WTC11 (cell line): ENCODE measurements at regions not wholly inside any gene's neighbourhood (a gene's known extent, or its start where the extent isn't known, plus 50 kb on each side); places are given as distances from the start of the nearest gene placed in this dataset.

Experiments used
- ATAC-seq: fragments of 200-7000 bp; cut with Tn5 transposase; 2 replicates; pipeline ENCODE4 v1.10.0; 2021; ENCODE audit warnings: mild to moderate bottlenecking, moderate library complexity
- CTCF ChIA-PET: fragments of 300-600 bp; sonication (Branson Sonifier 250); formaldehyde crosslinking; loops from one replicate; lab custom pipeline; 2021; ENCODE audit warnings: antibody characterized with exemption; lab: Charles Lee
- POLR2A ChIA-PET: fragments of 350-600 bp; sonication (Branson Sonifier 250); formaldehyde crosslinking; loops from one replicate; lab custom pipeline; 2021; ENCODE audit warnings: antibody characterized with exemption; lab: Charles Lee
- DNase-seq: peaks from one replicate; pipeline ENCODE4 v3.0.0; 2021; ENCODE audit warnings: low spot score
- H3K27ac Mint-ChIP-seq: 2 replicates; pipeline ENCODE4 v1.8.0; 2021; ENCODE audit warnings: mixed read lengths
- H3K27me3 Mint-ChIP-seq: 2 replicates; pipeline ENCODE4 v1.8.0; 2021; ENCODE audit warnings: low read depth, mild to moderate bottlenecking, moderate library complexity, mixed read lengths
- H3K36me3 Mint-ChIP-seq: 2 replicates; pipeline ENCODE4 v1.8.0; 2021; ENCODE audit warnings: mixed read lengths
- H3K4me1 Mint-ChIP-seq: 2 replicates; pipeline ENCODE4 v1.8.0; 2022; ENCODE audit warnings: mixed read lengths
- H3K4me3 Mint-ChIP-seq: 2 replicates; pipeline ENCODE4 v1.8.0; 2021; ENCODE audit warnings: mild to moderate bottlenecking, moderate library complexity, mixed read lengths
- H3K9me3 Mint-ChIP-seq: 2 replicates; pipeline ENCODE4 v1.8.0; 2021; ENCODE audit warnings: mixed read lengths
- ATF2 ChIP-seq: sonication (generic); formaldehyde crosslinking; IDR thresholded peaks from 2 replicates; pipeline ENCODE4 v1.8.1; 2022; ENCODE audit warnings: low read depth, missing genetic modification reagents, borderline replicate concordance
- ATF3 ChIP-seq: sonication (generic); formaldehyde crosslinking; conservative IDR thresholded peaks from 2 replicates; pipeline ENCODE4 v1.8.1; 2022; ENCODE audit warnings: mild to moderate bottlenecking, missing genetic modification reagents
- CBFB ChIP-seq: sonication (generic); formaldehyde crosslinking; IDR thresholded peaks from 2 replicates; pipeline ENCODE4 v1.8.1; 2022; ENCODE audit warnings: mild to moderate bottlenecking, low read depth, missing genetic modification reagents
- CREM ChIP-seq: sonication (generic); formaldehyde crosslinking; IDR thresholded peaks from 2 replicates; pipeline ENCODE4 v1.8.1; 2022; ENCODE audit warnings: mild to moderate bottlenecking, missing genetic modification reagents, moderate library complexity
- FOXP1 ChIP-seq: sonication (generic); formaldehyde crosslinking; IDR thresholded peaks from 2 replicates; pipeline ENCODE4 v1.8.0; 2022; ENCODE audit warnings: missing genetic modification reagents, mild to moderate bottlenecking, moderate library complexity, borderline replicate concordance
- GABPB1 ChIP-seq: sonication (generic); formaldehyde crosslinking; IDR thresholded peaks from 2 replicates; pipeline ENCODE4 v1.8.1; 2023; ENCODE audit warnings: mild to moderate bottlenecking, missing genetic modification reagents
- GTF2I ChIP-seq: fragments of 250-450 bp; sonication (Bioruptor Pico); conservative IDR thresholded peaks from 2 replicates; pipeline ENCODE4 v1.4.0; 2021; ENCODE audit warnings: mild to moderate bottlenecking
- IRF2 ChIP-seq: sonication (generic); formaldehyde crosslinking; IDR thresholded peaks from 2 replicates; pipeline ENCODE4 v1.8.0; 2022; ENCODE audit warnings: low read depth, missing genetic modification reagents, borderline replicate concordance
- JAZF1 ChIP-seq: fragments of 250-450 bp; sonication (Bioruptor Pico); IDR thresholded peaks from 2 replicates; pipeline ENCODE4 v1.9.0; 2021; ENCODE audit warnings: moderate library complexity, mild to moderate bottlenecking, inconsistent platforms
- JUN ChIP-seq: sonication (generic); formaldehyde crosslinking; IDR thresholded peaks from 2 replicates; pipeline ENCODE4 v1.8.0; 2023; ENCODE audit warnings: mild to moderate bottlenecking, missing genetic modification reagents
- KAT7 ChIP-seq: sonication (generic); formaldehyde crosslinking; IDR thresholded peaks from 2 replicates; pipeline ENCODE4 v1.8.1; 2023; ENCODE audit warnings: missing genetic modification reagents, mild to moderate bottlenecking, borderline replicate concordance
- NR2C2 ChIP-seq: sonication (generic); formaldehyde crosslinking; IDR thresholded peaks from 2 replicates; pipeline ENCODE4 v1.8.0; 2022; ENCODE audit warnings: mild to moderate bottlenecking, missing genetic modification reagents
- PRRX2 ChIP-seq: fragments of 250-450 bp; sonication (Bioruptor Pico); IDR thresholded peaks from 2 replicates; pipeline ENCODE4 v1.8.0; 2021; ENCODE audit warnings: mild to moderate bottlenecking
- STAT6 ChIP-seq: sonication (generic); formaldehyde crosslinking; conservative IDR thresholded peaks from 2 replicates; pipeline ENCODE4 v1.8.1; 2023; ENCODE audit warnings: mild to moderate bottlenecking, low read depth, missing genetic modification reagents, moderate library complexity
- TCF7 ChIP-seq: sonication (generic); formaldehyde crosslinking; IDR thresholded peaks from 2 replicates; pipeline ENCODE4 v1.8.0; 2022; ENCODE audit warnings: mild to moderate bottlenecking, low read depth, missing genetic modification reagents, moderate library complexity
- TEAD4 ChIP-seq: sonication (generic); formaldehyde crosslinking; IDR thresholded peaks from 2 replicates; pipeline ENCODE4 v1.8.0; 2022; ENCODE audit warnings: mild to moderate bottlenecking, missing genetic modification reagents
- ZNF263 ChIP-seq: sonication (generic); formaldehyde crosslinking; IDR thresholded peaks from 2 replicates; pipeline ENCODE4 v1.8.1; 2022; ENCODE audit warnings: low read depth, mild to moderate bottlenecking, moderate library complexity, missing genetic modification reagents
- TF ChIP-seq, protein P1 (sequence below): sonication (generic); formaldehyde crosslinking; IDR thresholded peaks from 2 replicates; pipeline ENCODE4 v1.8.1; 2023; ENCODE audit warnings: mild to moderate bottlenecking, moderate library complexity, missing genetic modification reagents
- TF ChIP-seq, protein P2 (sequence below): sonication (generic); formaldehyde crosslinking; IDR thresholded peaks from 2 replicates; pipeline ENCODE4 v1.8.0; 2023; ENCODE audit warnings: missing genetic modification reagents, mild to moderate bottlenecking, borderline replicate concordance

DNA sequence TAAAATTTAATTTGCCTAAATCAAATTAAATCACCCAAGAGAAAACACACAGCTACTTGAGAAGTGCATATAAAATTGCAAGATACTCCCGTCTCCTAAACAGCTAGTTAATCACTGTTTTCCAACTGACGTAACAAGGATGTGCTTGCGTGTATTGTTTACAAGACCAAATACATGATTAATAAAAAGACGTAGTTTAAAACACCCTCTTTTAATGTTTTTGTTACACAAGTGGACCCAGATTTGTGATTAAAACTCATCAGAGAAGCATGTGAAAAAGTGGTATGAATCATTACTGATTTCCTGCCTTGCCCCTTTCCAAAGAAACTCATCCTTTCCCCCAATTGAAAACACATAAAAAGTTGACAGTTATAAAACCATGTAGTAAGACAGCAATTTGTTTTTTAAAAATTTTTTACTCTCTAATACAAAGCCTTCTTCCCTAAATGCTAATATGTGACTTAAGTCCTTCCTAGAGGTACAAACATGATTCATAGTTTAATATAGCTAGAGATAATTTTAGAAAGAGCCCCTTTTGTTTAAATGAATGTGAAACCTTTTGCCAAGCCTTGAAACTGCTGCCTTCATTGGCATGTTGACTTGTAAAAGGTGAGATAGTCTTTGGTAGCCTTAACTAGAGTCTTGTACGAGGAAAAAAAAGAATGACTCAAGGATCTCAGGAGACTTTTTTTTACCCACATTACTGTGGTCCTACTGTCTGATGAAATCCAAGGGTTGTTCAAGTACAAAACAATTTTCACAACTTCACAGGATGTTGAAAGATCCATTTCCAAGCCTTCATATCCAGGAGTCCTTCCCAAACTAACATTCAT, 61.4 kb upstream of the FST start (continued):
- TF ChIP-seq STAT6 (CRISPR knock-in tag), result no peak
- TF ChIP-seq GABPB1, result no peak
- TF ChIP-seq IRF2 (CRISPR knock-in tag), result no peak
- no peak for TF ChIP-seq CBFB (CRISPR knock-in tag)
- no peak for TF ChIP-seq TCF7 (CRISPR knock-in tag)
- TF ChIP-seq FOXP1, result no peak
- no peak for TF ChIP-seq ZNF263 (CRISPR knock-in tag)

GRCh38 chr5:53422539-53422938, 57.9 kb upstream of the FST start:
- H3K9me3 Mint-ChIP-seq, result no peaks in the 10 kb centered on the region
- peaks cover 35% of the 10 kb centered on the region for H3K4me1 Mint-ChIP-seq
- DNase-seq (no peak), ATAC-seq (no peak)
- no peak overlapping the region for H3K4me3 Mint-ChIP-seq
- POLR2A ChIA-PET, result no interaction called here
- no peaks in the 10 kb centered on the region for H3K36me3 Mint-ChIP-seq
- CTCF ChIA-PET, result no interaction called here
- no peak for TF ChIP-seq FOXP1
- TF ChIP-seq JAZF1 (CRISPR knock-in tag), result no peak
- TF ChIP-seq STAT6 (CRISPR knock-in tag), result no peak
- no peak for TF ChIP-seq NR2C2 (CRISPR knock-in tag)
- TF ChIP-seq KAT7 (CRISPR knock-in tag), result no peak
- TF ChIP-seq ATF3, result no peak
- TF ChIP-seq, protein P1, sequence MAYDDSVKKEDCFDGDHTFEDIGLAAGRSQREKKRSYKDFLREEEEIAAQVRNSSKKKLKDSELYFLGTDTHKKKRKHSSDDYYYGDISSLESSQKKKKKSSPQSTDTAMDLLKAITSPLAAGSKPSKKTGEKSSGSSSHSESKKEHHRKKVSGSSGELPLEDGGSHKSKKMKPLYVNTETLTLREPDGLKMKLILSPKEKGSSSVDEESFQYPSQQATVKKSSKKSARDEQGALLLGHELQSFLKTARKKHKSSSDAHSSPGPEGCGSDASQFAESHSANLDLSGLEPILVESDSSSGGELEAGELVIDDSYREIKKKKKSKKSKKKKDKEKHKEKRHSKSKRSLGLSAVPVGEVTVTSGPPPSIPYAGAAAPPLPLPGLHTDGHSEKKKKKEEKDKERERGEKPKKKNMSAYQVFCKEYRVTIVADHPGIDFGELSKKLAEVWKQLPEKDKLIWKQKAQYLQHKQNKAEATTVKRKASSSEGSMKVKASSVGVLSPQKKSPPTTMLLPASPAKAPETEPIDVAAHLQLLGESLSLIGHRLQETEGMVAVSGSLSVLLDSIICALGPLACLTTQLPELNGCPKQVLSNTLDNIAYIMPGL (CRISPR knock-in tag), result no peak
- TF ChIP-seq PRRX2 (CRISPR knock-in tag), result no peak
- no peak for TF ChIP-seq CREM (CRISPR knock-in tag)
- no peak overlapping the region for H3K27ac Mint-ChIP-seq
- no peaks in the 10 kb centered on the region; the same call in 1 of the 2 replicates for H3K27me3 Mint-ChIP-seq

GRCh38 chr5:53423724-53424123, 56.7 kb upstream of the FST start:
- Mint-ChIP-seq H3K27me3 (no peaks in the 10 kb centered on the region; the same call in 1 of the 2 replicates), H3K4me3 (no peak overlapping the region), H3K36me3 (no peaks in the 10 kb centered on the region), H3K9me3 (no peaks in the 10 kb centered on the region), H3K4me1 (peaks cover 31% of the 10 kb centered on the region), H3K27ac (no peak overlapping the region)
- no peak for ATAC-seq
- ChIA-PET CTCF (no interaction called here), POLR2A (no interaction called here)
- DNase-seq, result no peak
- TF ChIP-seq KAT7 (CRISPR knock-in tag), result no peak
- TF ChIP-seq JUN (CRISPR knock-in tag), result no peak
- TF ChIP-seq, protein P2, sequence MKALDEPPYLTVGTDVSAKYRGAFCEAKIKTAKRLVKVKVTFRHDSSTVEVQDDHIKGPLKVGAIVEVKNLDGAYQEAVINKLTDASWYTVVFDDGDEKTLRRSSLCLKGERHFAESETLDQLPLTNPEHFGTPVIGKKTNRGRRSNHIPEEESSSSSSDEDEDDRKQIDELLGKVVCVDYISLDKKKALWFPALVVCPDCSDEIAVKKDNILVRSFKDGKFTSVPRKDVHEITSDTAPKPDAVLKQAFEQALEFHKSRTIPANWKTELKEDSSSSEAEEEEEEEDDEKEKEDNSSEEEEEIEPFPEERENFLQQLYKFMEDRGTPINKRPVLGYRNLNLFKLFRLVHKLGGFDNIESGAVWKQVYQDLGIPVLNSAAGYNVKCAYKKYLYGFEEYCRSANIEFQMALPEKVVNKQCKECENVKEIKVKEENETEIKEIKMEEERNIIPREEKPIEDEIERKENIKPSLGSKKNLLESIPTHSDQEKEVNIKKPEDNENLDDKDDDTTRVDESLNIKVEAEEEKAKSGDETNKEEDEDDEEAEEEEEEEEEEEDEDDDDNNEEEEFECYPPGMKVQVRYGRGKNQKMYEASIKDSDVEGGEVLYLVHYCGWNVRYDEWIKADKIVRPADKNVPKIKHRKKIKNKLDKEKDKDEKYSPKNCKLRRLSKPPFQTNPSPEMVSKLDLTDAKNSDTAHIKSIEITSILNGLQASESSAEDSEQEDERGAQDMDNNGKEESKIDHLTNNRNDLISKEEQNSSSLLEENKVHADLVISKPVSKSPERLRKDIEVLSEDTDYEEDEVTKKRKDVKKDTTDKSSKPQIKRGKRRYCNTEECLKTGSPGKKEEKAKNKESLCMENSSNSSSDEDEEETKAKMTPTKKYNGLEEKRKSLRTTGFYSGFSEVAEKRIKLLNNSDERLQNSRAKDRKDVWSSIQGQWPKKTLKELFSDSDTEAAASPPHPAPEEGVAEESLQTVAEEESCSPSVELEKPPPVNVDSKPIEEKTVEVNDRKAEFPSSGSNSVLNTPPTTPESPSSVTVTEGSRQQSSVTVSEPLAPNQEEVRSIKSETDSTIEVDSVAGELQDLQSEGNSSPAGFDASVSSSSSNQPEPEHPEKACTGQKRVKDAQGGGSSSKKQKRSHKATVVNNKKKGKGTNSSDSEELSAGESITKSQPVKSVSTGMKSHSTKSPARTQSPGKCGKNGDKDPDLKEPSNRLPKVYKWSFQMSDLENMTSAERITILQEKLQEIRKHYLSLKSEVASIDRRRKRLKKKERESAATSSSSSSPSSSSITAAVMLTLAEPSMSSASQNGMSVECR (CRISPR knock-in tag), result no peak
- no peak for TF ChIP-seq ZNF263 (CRISPR knock-in tag)
- no peak for TF ChIP-seq ATF2
- TF ChIP-seq GTF2I (CRISPR knock-in tag), result no peak
- no peak for TF ChIP-seq TEAD4
